ENCODE measurements at regions not wholly inside any gene's neighbourhood (a gene's known extent, or its start where the extent isn't known, plus 50 kb on each side); places are given as distances from the start of the nearest gene placed in this dataset.
A peak's percentile ranks its signal among the peaks of the same experiment; 100 is the strongest.

GRCh38 chr1:221630236-221630635 is 111.7 kb downstream of the DUSP10 start:
- no peak overlapping the region for H3K9ac ChIP-seq (ENCODE audit: extremely low read depth, low read length, poor library complexity, severe bottlenecking)
- no peaks in the 10 kb centered on the region for H3K27me3 Mint-ChIP-seq (ENCODE audit: insufficient read depth)
- H3K9me3 ChIP-seq (ENCODE audit: control insufficient read depth, low read length) = peaks cover 23% of the 10 kb centered on the region
- peaks cover 20% of the 10 kb centered on the region for H3K4me1 ChIP-seq (ENCODE audit: control insufficient read depth, insufficient read depth, low read length)
- H3K4me3 ChIP-seq (ENCODE audit: low read length) = no peak overlapping the region
- peak; percentile 47 for DNase-seq
- TF ChIP-seq CTCF (conservative IDR thresholded peaks at IDR 0.05) = no peak
- H3K4me3 Mint-ChIP-seq = no peak overlapping the region
- H3K36me3 ChIP-seq (ENCODE audit: control insufficient read depth, insufficient read depth, low read length) = no peaks in the 10 kb centered on the region
- peaks cover 13% of the 10 kb centered on the region for H3K9me3 Mint-ChIP-seq
- no peaks in the 10 kb centered on the region for H3K36me3 Mint-ChIP-seq (ENCODE audit: low read depth)
- H3K27me3 ChIP-seq (ENCODE audit: control insufficient read depth, insufficient read depth, low read length, poor library complexity, severe bottlenecking) = no peaks in the 10 kb centered on the region
- H3K4me1 Mint-ChIP-seq = peaks cover 14% of the 10 kb centered on the region
- H3K27ac Mint-ChIP-seq = no peak overlapping the region
- H3K27ac ChIP-seq (ENCODE audit: low read depth, low read length) = no peak overlapping the region

GRCh38 chr1:221631556-221631955 is 110.3 kb downstream of the DUSP10 start:
- no peak overlapping the region for H3K4me3 Mint-ChIP-seq
- H3K4me3 ChIP-seq (ENCODE audit: low read length) = peak overlapping the region; percentile 43
- no peak overlapping the region for H3K27ac Mint-ChIP-seq
- H3K27me3 Mint-ChIP-seq (ENCODE audit: insufficient read depth) = no peaks in the 10 kb centered on the region
- H3K9me3 Mint-ChIP-seq = peaks cover 1% of the 10 kb centered on the region
- TF ChIP-seq CTCF (conservative IDR thresholded peaks at IDR 0.05) = peak; percentile 49
- H3K27me3 ChIP-seq (ENCODE audit: control insufficient read depth, insufficient read depth, low read length, poor library complexity, severe bottlenecking) = no peaks in the 10 kb centered on the region
- no peak overlapping the region for H3K9ac ChIP-seq (ENCODE audit: extremely low read depth, low read length, poor library complexity, severe bottlenecking)
- H3K27ac ChIP-seq (ENCODE audit: low read depth, low read length) = no peak overlapping the region
- H3K9me3 ChIP-seq (ENCODE audit: control insufficient read depth, low read length) = peaks cover 9% of the 10 kb centered on the region
- H3K36me3 Mint-ChIP-seq (ENCODE audit: low read depth) = no peaks in the 10 kb centered on the region
- DNase-seq = no peak
- peaks cover 20% of the 10 kb centered on the region for H3K4me1 ChIP-seq (ENCODE audit: control insufficient read depth, insufficient read depth, low read length)
- no peaks in the 10 kb centered on the region for H3K36me3 ChIP-seq (ENCODE audit: control insufficient read depth, insufficient read depth, low read length)
- peaks cover 14% of the 10 kb centered on the region for H3K4me1 Mint-ChIP-seq

- H3K9me3 ChIP-seq (ENCODE audit: control insufficient read depth, low read length) = peaks cover 5% of the 10 kb centered on the region
- no peaks in the 10 kb centered on the region for H3K27me3 ChIP-seq (ENCODE audit: control insufficient read depth, insufficient read depth, low read length, poor library complexity, severe bottlenecking)
- H3K4me1 ChIP-seq (ENCODE audit: control insufficient read depth, insufficient read depth, low read length) = peaks cover 20% of the 10 kb centered on the region
- no peaks in the 10 kb centered on the region for H3K36me3 Mint-ChIP-seq (ENCODE audit: low read depth)
- no peaks in the 10 kb centered on the region for H3K9me3 Mint-ChIP-seq
- no peak overlapping the region for H3K27ac Mint-ChIP-seq
- H3K4me3 ChIP-seq (ENCODE audit: low read length) = peak overlapping the region; percentile 43
- no peaks in the 10 kb centered on the region for H3K36me3 ChIP-seq (ENCODE audit: control insufficient read depth, insufficient read depth, low read length)
- TF ChIP-seq CTCF (conservative IDR thresholded peaks at IDR 0.05) = no peak
- H3K27me3 Mint-ChIP-seq (ENCODE audit: insufficient read depth) = no peaks in the 10 kb centered on the region
- 78 to 86% methylated on average over 4 of the region's 4 CpGs for WGBS, 2 experiments (ENCODE audit: insufficient coverage in 1 of 2, insufficient read length in 1 of 2)
- no peak overlapping the region for H3K27ac ChIP-seq (ENCODE audit: low read depth, low read length)
- H3K4me3 Mint-ChIP-seq = no peak overlapping the region
- H3K9ac ChIP-seq (ENCODE audit: extremely low read depth, low read length, poor library complexity, severe bottlenecking) = no peak overlapping the region
- DNase-seq = no peak
- H3K4me1 Mint-ChIP-seq = peaks cover 14% of the 10 kb centered on the region
Measured at GRCh38 chr1:221632072-221632471, 109.8 kb downstream of the DUSP10 start.
